Glutamatergic neuron (in vitro differentiated cells): ENCODE measurements at regions not wholly inside any gene's neighbourhood (a gene's known extent, or its start where the extent isn't known, plus 50 kb on each side); places are given as distances from the start of the nearest gene placed in this dataset.

ENCODE experiments used
- DNase-seq: peaks from one replicate; pipeline ENCODE4 v3.0.0; 2022
- H3K27ac Mint-ChIP-seq: one replicate; pipeline ENCODE4 v1.8.0; 2020; ENCODE audit warnings: mild to moderate bottlenecking, mixed read lengths, inconsistent platforms; ENCODE audit not compliant: unreplicated experiment
- H3K27me3 Mint-ChIP-seq: one replicate; pipeline ENCODE4 v1.8.0; 2020; ENCODE audit warnings: mild to moderate bottlenecking, moderate library complexity, mixed read lengths, inconsistent platforms; ENCODE audit not compliant: unreplicated experiment
- H3K36me3 Mint-ChIP-seq: one replicate; pipeline ENCODE4 v1.8.0; 2020; ENCODE audit warnings: mild to moderate bottlenecking, mixed read lengths, inconsistent platforms; ENCODE audit not compliant: unreplicated experiment
- H3K4me1 Mint-ChIP-seq: one replicate; pipeline ENCODE4 v1.8.0; 2020; ENCODE audit warnings: mild to moderate bottlenecking, low read depth, mixed read lengths, inconsistent platforms; ENCODE audit not compliant: unreplicated experiment
- H3K4me3 Mint-ChIP-seq: one replicate; pipeline ENCODE4 v1.8.0; 2020; ENCODE audit warnings: mild to moderate bottlenecking, mixed read lengths, inconsistent platforms; ENCODE audit not compliant: unreplicated experiment
- H3K9me3 Mint-ChIP-seq: one replicate; pipeline ENCODE4 v1.8.0; 2020; ENCODE audit warnings: mild to moderate bottlenecking, moderate library complexity, mixed read lengths, inconsistent platforms; ENCODE audit not compliant: unreplicated experiment
- TF ChIP-seq, protein P1 (sequence below): fragments of 200-600 bp; sonication (generic); IDR thresholded peaks from one replicate; pipeline ENCODE4 v1.5.0; 2021; ENCODE audit not compliant: partially characterized antibody, unreplicated experiment

DNA sequence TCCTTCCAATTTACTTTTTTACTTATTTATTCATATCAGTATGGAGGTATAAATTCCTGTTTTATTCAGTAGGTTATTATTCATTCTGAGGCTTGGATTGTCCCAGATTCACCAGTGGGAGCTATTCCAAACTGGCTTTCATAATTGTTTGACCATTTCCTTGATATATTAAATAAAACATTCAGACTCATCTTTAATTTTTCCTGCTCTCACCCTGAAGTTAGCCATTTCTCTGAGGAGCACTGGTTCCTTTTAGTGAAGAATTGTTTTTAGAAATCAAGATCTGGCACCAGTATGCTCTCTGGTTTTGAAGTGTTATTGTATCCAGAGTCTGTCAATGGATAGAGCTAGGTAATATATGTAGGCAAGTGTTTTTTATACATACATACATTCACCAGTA lies 66.9 kb upstream of the DCBLD2 start:
- peaks cover 3% of the 10 kb centered on the region for H3K9me3 Mint-ChIP-seq

DNA sequence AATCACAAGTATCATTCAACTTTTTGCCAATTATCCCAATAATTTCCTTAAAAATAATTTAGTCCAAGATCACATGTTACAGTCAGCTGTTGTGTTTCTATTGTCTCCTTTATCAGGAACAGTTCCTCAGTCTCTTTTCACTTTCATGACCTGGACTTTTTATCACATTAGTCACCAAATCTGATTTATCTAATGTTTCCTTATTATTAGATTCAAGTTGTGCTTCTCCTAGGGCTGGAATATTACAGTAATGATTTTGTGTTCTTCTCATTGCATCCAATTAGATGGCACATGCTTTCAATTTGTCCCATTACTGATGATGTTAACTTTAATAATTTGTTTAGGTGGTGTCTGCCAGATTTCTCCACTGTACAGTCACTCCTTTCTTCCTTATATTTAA lies 66.3 kb upstream of the DCBLD2 start:
- no peak overlapping the region for H3K27ac Mint-ChIP-seq
- H3K9me3 Mint-ChIP-seq, result peaks cover 3% of the 10 kb centered on the region
- H3K4me1 Mint-ChIP-seq, result peaks cover 2% of the 10 kb centered on the region
- no peaks in the 10 kb centered on the region for H3K36me3 Mint-ChIP-seq
- no peak overlapping the region for H3K4me3 Mint-ChIP-seq
- no peaks in the 10 kb centered on the region for H3K27me3 Mint-ChIP-seq
- TF ChIP-seq, protein P1, sequence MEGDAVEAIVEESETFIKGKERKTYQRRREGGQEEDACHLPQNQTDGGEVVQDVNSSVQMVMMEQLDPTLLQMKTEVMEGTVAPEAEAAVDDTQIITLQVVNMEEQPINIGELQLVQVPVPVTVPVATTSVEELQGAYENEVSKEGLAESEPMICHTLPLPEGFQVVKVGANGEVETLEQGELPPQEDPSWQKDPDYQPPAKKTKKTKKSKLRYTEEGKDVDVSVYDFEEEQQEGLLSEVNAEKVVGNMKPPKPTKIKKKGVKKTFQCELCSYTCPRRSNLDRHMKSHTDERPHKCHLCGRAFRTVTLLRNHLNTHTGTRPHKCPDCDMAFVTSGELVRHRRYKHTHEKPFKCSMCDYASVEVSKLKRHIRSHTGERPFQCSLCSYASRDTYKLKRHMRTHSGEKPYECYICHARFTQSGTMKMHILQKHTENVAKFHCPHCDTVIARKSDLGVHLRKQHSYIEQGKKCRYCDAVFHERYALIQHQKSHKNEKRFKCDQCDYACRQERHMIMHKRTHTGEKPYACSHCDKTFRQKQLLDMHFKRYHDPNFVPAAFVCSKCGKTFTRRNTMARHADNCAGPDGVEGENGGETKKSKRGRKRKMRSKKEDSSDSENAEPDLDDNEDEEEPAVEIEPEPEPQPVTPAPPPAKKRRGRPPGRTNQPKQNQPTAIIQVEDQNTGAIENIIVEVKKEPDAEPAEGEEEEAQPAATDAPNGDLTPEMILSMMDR, result no peak
- no peak for DNase-seq

More for the DNA sequence above, 66.9 kb upstream of the DCBLD2 start:
- Mint-ChIP-seq H3K27ac (no peak overlapping the region), H3K4me3 (no peak overlapping the region), H3K4me1 (peaks cover 2% of the 10 kb centered on the region), H3K27me3 (no peaks in the 10 kb centered on the region), H3K36me3 (no peaks in the 10 kb centered on the region)
- TF ChIP-seq, protein P1, result no peak
- no peak for DNase-seq

DNA sequence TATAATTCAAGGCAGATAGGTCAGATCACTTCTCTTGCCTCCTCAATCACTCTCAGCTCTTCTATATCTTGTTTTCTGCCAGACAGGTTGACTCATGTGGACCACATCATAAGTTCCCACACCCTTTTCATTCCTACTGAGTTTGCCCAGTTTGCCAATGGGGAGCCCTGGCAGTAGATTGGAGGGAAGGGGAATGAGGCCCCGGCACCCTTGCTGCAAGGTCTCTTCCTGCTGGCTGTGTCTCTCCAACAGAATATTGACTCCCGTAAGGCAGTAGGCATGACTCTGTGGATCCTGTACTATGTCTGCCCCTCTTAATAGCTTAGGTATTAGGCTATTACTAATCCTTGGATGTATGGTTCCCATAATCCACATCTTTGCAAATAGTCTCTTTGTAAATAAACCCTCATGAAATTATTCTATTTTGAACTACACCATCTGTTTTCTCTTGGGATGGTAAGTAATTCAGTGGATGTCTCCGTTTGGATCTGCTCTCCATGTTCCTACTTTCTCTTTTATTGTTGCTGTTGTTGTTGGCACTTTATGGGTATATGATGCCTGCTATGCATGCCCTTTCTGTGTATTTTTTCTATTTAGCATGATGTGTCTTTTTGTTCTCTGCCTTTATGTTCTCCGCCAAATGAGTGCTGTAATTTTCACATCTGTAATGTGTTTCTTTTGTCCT lies 65.5 kb upstream of the DCBLD2 start:
- H3K36me3 Mint-ChIP-seq, result no peaks in the 10 kb centered on the region
- TF ChIP-seq, protein P1, result no peak
- no peak for DNase-seq
- no peak overlapping the region for H3K27ac Mint-ChIP-seq
- H3K27me3 Mint-ChIP-seq, result no peaks in the 10 kb centered on the region
- H3K4me1 Mint-ChIP-seq, result peaks cover 2% of the 10 kb centered on the region
- peaks cover 1% of the 10 kb centered on the region for H3K9me3 Mint-ChIP-seq
- H3K4me3 Mint-ChIP-seq, result no peak overlapping the region

DNA sequence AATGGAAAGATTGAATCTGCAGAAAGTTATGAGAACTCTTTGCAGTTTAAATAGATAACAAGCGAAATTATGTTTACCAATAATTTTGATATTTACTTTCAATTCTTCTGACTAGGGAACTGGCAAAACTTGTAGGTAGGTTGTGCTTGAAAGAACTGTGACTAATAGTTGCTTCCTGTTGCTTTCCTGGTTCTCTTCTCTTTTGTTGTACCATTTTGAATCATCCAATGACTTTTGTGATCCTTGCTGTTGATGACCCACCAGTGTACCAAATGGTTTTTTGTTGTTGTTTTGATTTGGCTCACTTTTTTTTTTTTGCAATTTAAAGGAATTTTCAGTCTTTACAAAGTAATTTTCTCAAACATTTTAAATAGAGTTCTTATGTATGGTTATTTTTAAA lies 64.9 kb upstream of the DCBLD2 start:
- DNase-seq, result no peak
- H3K4me1 Mint-ChIP-seq, result peaks cover 2% of the 10 kb centered on the region
- H3K36me3 Mint-ChIP-seq, result no peaks in the 10 kb centered on the region
- TF ChIP-seq, protein P1, result no peak
- no peak overlapping the region for H3K4me3 Mint-ChIP-seq
- no peak overlapping the region for H3K27ac Mint-ChIP-seq
- H3K9me3 Mint-ChIP-seq, result peaks cover 1% of the 10 kb centered on the region
- no peaks in the 10 kb centered on the region for H3K27me3 Mint-ChIP-seq

DNA sequence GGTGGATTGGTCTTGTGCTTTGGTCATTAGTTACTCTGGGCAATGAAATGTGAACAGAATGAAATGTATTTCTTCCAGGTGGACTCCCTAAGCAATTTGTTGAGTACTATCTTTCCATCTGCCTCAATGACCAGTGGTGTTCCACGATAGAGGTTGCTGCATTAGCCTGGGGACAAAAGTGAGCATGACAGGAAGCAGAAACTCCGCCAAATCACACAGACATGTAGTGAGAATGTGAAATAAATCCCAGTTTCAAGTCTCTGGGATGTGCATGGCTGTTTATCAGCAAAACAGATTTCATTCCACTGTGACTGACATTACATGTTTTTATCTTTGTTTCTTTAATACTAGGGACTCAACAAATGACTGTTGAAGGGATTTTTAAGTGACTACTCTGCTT lies 63.3 kb upstream of the DCBLD2 start:
- Mint-ChIP-seq H3K9me3 (peaks cover 1% of the 10 kb centered on the region), H3K27me3 (no peaks in the 10 kb centered on the region), H3K36me3 (no peaks in the 10 kb centered on the region), H3K27ac (no peak overlapping the region), H3K4me3 (no peak overlapping the region), H3K4me1 (peaks cover 2% of the 10 kb centered on the region)
- DNase-seq, result no peak
- TF ChIP-seq, protein P1, result no peak
